ENCODE measurements at regions not wholly inside any gene's neighbourhood (a gene's known extent, or its start where the extent isn't known, plus 50 kb on each side); places are given as distances from the start of the nearest gene placed in this dataset.

DNA sequence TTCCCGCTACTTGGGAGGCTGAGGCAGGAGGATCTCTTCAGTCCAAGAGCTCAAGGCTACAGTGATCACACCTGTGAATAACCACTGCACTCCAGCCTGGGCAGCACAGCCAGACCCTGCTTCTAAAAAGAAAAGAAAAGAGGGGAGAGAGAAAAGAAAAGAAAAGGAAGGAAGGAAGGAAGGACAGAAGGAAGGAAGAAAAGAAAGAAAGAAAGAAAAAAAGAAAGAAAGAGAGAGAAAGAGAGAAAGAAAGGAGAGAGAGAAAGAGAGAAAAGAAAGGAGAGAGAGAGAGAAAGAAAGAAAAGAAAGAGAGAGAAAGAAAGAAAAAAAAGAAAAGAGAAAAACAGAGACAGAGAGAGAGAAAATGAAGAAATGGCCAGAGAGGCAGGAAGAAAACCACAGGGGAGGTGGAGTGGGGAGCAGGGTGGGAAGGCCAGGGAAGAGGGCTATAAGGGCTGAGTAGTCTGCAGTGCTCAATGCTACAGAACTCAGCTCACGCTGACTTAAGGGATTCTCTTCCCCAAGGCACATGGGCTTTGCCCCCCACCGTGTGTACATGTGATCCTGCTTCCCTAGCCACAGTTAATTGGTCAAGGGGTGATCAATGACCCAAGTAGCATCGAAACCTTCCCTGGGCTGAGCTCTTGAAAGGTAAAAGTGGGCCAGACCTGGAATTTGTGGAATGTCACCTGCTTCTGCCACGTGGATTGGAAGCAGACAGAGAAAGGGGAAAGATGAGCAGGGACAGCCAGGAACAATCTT, 90.4 kb upstream of the TMCC3 start:
- no peak overlapping the region for H3K9ac ChIP-seq (ENCODE audit: insufficient read depth, low read depth, low read length)
- no peak overlapping the region for H3K27ac ChIP-seq (ENCODE audit: extremely low read length, insufficient read depth, low read length)
- 38% methylated on average over 2 of the region's 5 CpGs for WGBS (ENCODE audit: low lambda C conversion rate)
- ATAC-seq (no peak), DNase-seq (ENCODE audit: low spot score) (no peak), FAIRE-seq (no peak)
- no peaks in the 10 kb centered on the region for H3K4me1 ChIP-seq (ENCODE audit: insufficient read depth, low read length)
- no peaks in the 10 kb centered on the region for H4K20me1 ChIP-seq (ENCODE audit: insufficient read depth, low read length)
- no peak overlapping the region for H2AFZ ChIP-seq (ENCODE audit: low read length)
- CTCF ChIA-PET (ENCODE audit: low intra/inter-chr PET ratio, low total read pairs), result no interaction called here
- no TSS peak for BruUV-seq (replicated peaks)
- no peaks in the 10 kb centered on the region; a peak in 1 of 5 replicates for H3K27me3 ChIP-seq (ENCODE audit: control insufficient read depth in 1 of 2, insufficient read depth in 2 of 2, low read length in 2 of 2)
- H3K4me3 ChIP-seq (replicated peaks in 1 of 3; ENCODE audit: insufficient read depth in 1 of 3, low read depth in 2 of 3, low read length in 3 of 3), result no peak overlapping the region
- POLR2A ChIA-PET, result no interaction called here
- intact Hi-C loops (cut with micrococcal nuclease; ENCODE audit: unreplicated experiment) (no loop called here), in situ Hi-C loops (cut with HindIII; ENCODE audit: extremely low pct_ligation_motif_present, low pct_unique_long_range_greater_than_20kb) (no loop called here)
- TF ChIP-seq KMT2A (CRISPR knock-in tag; IDR thresholded peaks at IDR 0.05), result no peak
- no peak for TF ChIP-seq ZNF225 (CRISPR knock-in tag; IDR thresholded peaks at IDR 0.05)
- TF ChIP-seq DR1 (CRISPR knock-in tag; IDR thresholded peaks at IDR 0.05), result no peak
- no peak for TF ChIP-seq ZNF138 (CRISPR knock-in tag; IDR thresholded peaks at IDR 0.05; ENCODE audit: low read depth)
- TF ChIP-seq, protein P1, sequence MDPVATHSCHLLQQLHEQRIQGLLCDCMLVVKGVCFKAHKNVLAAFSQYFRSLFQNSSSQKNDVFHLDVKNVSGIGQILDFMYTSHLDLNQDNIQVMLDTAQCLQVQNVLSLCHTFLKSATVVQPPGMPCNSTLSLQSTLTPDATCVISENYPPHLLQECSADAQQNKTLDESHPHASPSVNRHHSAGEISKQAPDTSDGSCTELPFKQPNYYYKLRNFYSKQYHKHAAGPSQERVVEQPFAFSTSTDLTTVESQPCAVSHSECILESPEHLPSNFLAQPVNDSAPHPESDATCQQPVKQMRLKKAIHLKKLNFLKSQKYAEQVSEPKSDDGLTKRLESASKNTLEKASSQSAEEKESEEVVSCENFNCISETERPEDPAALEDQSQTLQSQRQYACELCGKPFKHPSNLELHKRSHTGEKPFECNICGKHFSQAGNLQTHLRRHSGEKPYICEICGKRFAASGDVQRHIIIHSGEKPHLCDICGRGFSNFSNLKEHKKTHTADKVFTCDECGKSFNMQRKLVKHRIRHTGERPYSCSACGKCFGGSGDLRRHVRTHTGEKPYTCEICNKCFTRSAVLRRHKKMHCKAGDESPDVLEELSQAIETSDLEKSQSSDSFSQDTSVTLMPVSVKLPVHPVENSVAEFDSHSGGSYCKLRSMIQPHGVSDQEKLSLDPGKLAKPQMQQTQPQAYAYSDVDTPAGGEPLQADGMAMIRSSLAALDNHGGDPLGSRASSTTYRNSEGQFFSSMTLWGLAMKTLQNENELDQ (CRISPR knock-in tag; IDR thresholded peaks at IDR 0.05; ENCODE audit: borderline replicate concordance), result no peak
- TF ChIP-seq NBN (conservative IDR thresholded peaks at IDR 0.05), result no peak
- TF ChIP-seq AGO1 (IDR thresholded peaks at IDR 0.05; ENCODE audit: low read depth, low read length, poor library complexity, severe bottlenecking), result no peak
- TF ChIP-seq MXI1 (IDR thresholded peaks at IDR 0.05; ENCODE audit: borderline replicate concordance, low read depth, low read length), result no peak
- no peak for TF ChIP-seq HDAC6 (IDR thresholded peaks at IDR 0.05; ENCODE audit: low read depth, low read length)
- no peak for TF ChIP-seq ZNF253 (CRISPR knock-in tag; IDR thresholded peaks at IDR 0.05; ENCODE audit: borderline replicate concordance)
- TF ChIP-seq ZNF280B (CRISPR knock-in tag; IDR thresholded peaks at IDR 0.05; ENCODE audit: borderline replicate concordance), result no peak
- TF ChIP-seq CCDC6 (CRISPR knock-in tag; IDR thresholded peaks at IDR 0.05), result no peak
- TF ChIP-seq IKZF4 (CRISPR knock-in tag; IDR thresholded peaks at IDR 0.05; ENCODE audit: borderline replicate concordance, low read depth, not compliant biosample characterization), result no peak
- no peak for TF ChIP-seq ZFX (CRISPR knock-in tag; IDR thresholded peaks at IDR 0.05; ENCODE audit: low read depth)
- H3K4me2 ChIP-seq (ENCODE audit: low read depth, low read length), result no peak overlapping the region
- H3K36me3 ChIP-seq (replicated peaks in 1 of 2; ENCODE audit: control insufficient read depth in 1 of 2, insufficient read depth in 2 of 2, low read length in 2 of 2), result no peaks in the 10 kb centered on the region
- H3K9me3 ChIP-seq (ENCODE audit: low read length), result no peaks in the 10 kb centered on the region
- H3K79me2 ChIP-seq (ENCODE audit: insufficient read depth, low read length), result no peaks in the 10 kb centered on the region
